HG03460 (cell line): ENCODE measurements at regions not wholly inside any gene's neighbourhood (a gene's known extent, or its start where the extent isn't known, plus 50 kb on each side); places are given as distances from the start of the nearest gene placed in this dataset.

ENCODE experiments used
- ATAC-seq: cut with Tn5 transposase; IDR thresholded peaks from one replicate; pipeline ENCODE4 v1.9.1; 2021; ENCODE audit not compliant: unreplicated experiment

GRCh38 chr14:76974365-76974764, 54.1 kb downstream of the IRF2BPL start:
- no peak for ATAC-seq

- ATAC-seq: no peak
Observed at GRCh38 chr14:76971549-76971948, 57.0 kb downstream of the IRF2BPL start.

- ATAC-seq: no peak
Observed at GRCh38 chr14:76968621-76969063, 59.9 kb downstream of the IRF2BPL start.

GRCh38 chr14:76967788-76968187, 60.7 kb downstream of the IRF2BPL start:
- ATAC-seq: no peak

- ATAC-seq: no peak
Observed at GRCh38 chr14:76965232-76965631, 63.3 kb downstream of the IRF2BPL start.

- no peak for ATAC-seq
Observed at GRCh38 chr14:76964695-76965094, 63.8 kb downstream of the IRF2BPL start.

GRCh38 chr14:76963372-76963771, 65.1 kb downstream of the IRF2BPL start:
- no peak for ATAC-seq

- ATAC-seq: no peak
Observed at GRCh38 chr14:76962303-76962660, 66.2 kb downstream of the IRF2BPL start.

- ATAC-seq: peak; percentile 77
Observed at GRCh38 chr14:76961631-76962302, 66.7 kb downstream of the IRF2BPL start.

GRCh38 chr14:76958980-76959710, 69.4 kb downstream of the IRF2BPL start:
- ATAC-seq: peak; percentile 28

GRCh38 chr14:76958020-76958979, 70.2 kb downstream of the IRF2BPL start:
- ATAC-seq: no peak

- no peak for ATAC-seq
Observed at GRCh38 chr14:76957224-76957891, 71.2 kb downstream of the IRF2BPL start.

- peak; percentile 43 for ATAC-seq
Observed at GRCh38 chr14:76956316-76957090, 72.0 kb downstream of the IRF2BPL start.

GRCh38 chr14:76955575-76956315, 72.8 kb downstream of the IRF2BPL start:
- ATAC-seq: peak; percentile 34

GRCh38 chr14:76954394-76955190, 73.9 kb downstream of the IRF2BPL start:
- no peak for ATAC-seq

- no peak for ATAC-seq
Observed at GRCh38 chr14:76953311-76953945, 75.1 kb downstream of the IRF2BPL start.

GRCh38 chr14:76951166-76951565, 77.3 kb downstream of the IRF2BPL start:
- ATAC-seq: no peak
